HCT116 (cell line): ENCODE measurements at regions not wholly inside any gene's neighbourhood (a gene's known extent, or its start where the extent isn't known, plus 50 kb on each side); places are given as distances from the start of the nearest gene placed in this dataset.

Source experiments
- CBX3 ChIP-seq: IDR thresholded peaks from 2 replicates; pipeline ENCODE4 v1.6.1; 2012; ENCODE audit warnings: low read depth
- CEBPB ChIP-seq: IDR thresholded peaks from 2 replicates; pipeline ENCODE4 v1.6.1; 2012; ENCODE audit warnings: low read depth
- ELF1 ChIP-seq: IDR thresholded peaks from 2 replicates; pipeline ENCODE4 v1.6.1; 2012; ENCODE audit warnings: low read depth, borderline replicate concordance
- EZH2 ChIP-seq: fragments of 200-600 bp; sonication (generic); IDR thresholded peaks from 2 replicates; pipeline ENCODE4 v1.6.1; 2017; ENCODE audit warnings: antibody characterized with exemption, mixed run types
- POLR2AphosphoS5 ChIP-seq: IDR thresholded peaks from 2 replicates; pipeline ENCODE4 v1.6.1; 2011; ENCODE audit warnings: mild to moderate bottlenecking, low read depth, low read length, moderate library complexity
- SIN3A ChIP-seq: IDR thresholded peaks from 2 replicates; pipeline ENCODE4 v1.6.1; 2012; ENCODE audit warnings: low read depth
- TCF7L2 ChIP-seq: IDR thresholded peaks from 2 replicates; pipeline ENCODE4 v1.7.0; 2011; ENCODE audit warnings: borderline replicate concordance, inconsistent platforms; ENCODE audit not compliant: insufficient read depth, insufficient read length; ENCODE audit errors: extremely low read depth
- ZFX ChIP-seq: fragments of 450-650 bp; IDR thresholded peaks from 2 replicates; pipeline ENCODE4 v1.6.1; 2017
- TF ChIP-seq, protein P1 (sequence below): IDR thresholded peaks from 2 replicates; pipeline ENCODE4 v1.6.1; 2012; ENCODE audit warnings: low read depth
- TF ChIP-seq, protein P2 (sequence below): IDR thresholded peaks from 2 replicates; pipeline ENCODE4 v1.6.1; 2012
- TF ChIP-seq, protein P3 (sequence below), 3 experiments: fragments of 200-600 bp in 1 of 3; sonication (generic) in 1 of 3; IDR thresholded peaks in 2 of 3; conservative IDR thresholded peaks in 1 of 3; 2 replicates each; pipeline ENCODE4 v1.5.1; 2012 to 2017; ENCODE audit warnings: low read depth in 2 of 3, low read length in 2 of 3, antibody characterized with exemption in 1 of 3, borderline replicate concordance in 1 of 3, control low read depth in 1 of 3, mild to moderate bottlenecking in 1 of 3, mixed read lengths in 1 of 3, mixed run types in 1 of 3, moderate library complexity in 1 of 3; ENCODE audit not compliant: insufficient read depth in 1 of 3

DNA sequence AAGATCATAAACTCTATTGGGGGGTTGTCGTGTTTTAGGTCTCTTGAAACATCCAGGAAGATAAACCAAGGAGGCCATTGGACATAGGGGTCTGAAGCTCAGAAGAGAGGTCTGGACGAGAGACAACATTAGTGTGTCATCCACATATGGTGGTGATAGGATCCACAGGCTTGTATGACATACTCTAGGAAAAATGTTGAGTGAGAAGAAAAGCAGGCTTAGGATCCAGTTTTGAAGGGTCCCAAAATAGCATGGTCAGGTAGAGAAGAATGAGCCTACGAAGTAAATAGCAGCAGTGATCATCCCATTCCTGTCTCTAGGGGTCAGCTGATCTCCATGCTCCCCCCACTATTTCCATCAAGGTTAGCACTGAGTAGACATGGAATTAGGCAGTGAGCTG lies 166.8 kb downstream of the ANKRD30B start (continued):
- TF ChIP-seq, protein P1, sequence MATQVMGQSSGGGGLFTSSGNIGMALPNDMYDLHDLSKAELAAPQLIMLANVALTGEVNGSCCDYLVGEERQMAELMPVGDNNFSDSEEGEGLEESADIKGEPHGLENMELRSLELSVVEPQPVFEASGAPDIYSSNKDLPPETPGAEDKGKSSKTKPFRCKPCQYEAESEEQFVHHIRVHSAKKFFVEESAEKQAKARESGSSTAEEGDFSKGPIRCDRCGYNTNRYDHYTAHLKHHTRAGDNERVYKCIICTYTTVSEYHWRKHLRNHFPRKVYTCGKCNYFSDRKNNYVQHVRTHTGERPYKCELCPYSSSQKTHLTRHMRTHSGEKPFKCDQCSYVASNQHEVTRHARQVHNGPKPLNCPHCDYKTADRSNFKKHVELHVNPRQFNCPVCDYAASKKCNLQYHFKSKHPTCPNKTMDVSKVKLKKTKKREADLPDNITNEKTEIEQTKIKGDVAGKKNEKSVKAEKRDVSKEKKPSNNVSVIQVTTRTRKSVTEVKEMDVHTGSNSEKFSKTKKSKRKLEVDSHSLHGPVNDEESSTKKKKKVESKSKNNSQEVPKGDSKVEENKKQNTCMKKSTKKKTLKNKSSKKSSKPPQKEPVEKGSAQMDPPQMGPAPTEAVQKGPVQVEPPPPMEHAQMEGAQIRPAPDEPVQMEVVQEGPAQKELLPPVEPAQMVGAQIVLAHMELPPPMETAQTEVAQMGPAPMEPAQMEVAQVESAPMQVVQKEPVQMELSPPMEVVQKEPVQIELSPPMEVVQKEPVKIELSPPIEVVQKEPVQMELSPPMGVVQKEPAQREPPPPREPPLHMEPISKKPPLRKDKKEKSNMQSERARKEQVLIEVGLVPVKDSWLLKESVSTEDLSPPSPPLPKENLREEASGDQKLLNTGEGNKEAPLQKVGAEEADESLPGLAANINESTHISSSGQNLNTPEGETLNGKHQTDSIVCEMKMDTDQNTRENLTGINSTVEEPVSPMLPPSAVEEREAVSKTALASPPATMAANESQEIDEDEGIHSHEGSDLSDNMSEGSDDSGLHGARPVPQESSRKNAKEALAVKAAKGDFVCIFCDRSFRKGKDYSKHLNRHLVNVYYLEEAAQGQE: no peak
- TF ChIP-seq POLR2AphosphoS5 (no peak), ZFX (no peak), SIN3A (no peak), CBX3 (no peak), TCF7L2 (no peak), ELF1 (no peak), CEBPB (no peak), EZH2 (no peak)
- TF ChIP-seq, protein P2, sequence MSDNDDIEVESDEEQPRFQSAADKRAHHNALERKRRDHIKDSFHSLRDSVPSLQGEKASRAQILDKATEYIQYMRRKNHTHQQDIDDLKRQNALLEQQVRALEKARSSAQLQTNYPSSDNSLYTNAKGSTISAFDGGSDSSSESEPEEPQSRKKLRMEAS: no peak
- TF ChIP-seq, protein P3, sequence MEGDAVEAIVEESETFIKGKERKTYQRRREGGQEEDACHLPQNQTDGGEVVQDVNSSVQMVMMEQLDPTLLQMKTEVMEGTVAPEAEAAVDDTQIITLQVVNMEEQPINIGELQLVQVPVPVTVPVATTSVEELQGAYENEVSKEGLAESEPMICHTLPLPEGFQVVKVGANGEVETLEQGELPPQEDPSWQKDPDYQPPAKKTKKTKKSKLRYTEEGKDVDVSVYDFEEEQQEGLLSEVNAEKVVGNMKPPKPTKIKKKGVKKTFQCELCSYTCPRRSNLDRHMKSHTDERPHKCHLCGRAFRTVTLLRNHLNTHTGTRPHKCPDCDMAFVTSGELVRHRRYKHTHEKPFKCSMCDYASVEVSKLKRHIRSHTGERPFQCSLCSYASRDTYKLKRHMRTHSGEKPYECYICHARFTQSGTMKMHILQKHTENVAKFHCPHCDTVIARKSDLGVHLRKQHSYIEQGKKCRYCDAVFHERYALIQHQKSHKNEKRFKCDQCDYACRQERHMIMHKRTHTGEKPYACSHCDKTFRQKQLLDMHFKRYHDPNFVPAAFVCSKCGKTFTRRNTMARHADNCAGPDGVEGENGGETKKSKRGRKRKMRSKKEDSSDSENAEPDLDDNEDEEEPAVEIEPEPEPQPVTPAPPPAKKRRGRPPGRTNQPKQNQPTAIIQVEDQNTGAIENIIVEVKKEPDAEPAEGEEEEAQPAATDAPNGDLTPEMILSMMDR (IDR thresholded peaks at IDR 0.05 in 2 of 3, conservative IDR thresholded peaks at IDR 0.05 in 1 of 3; ENCODE audit: borderline replicate concordance in 1 of 3, insufficient read depth in 1 of 3, low read depth in 2 of 3, low read length in 2 of 3): no peak
- TF ChIP-seq, all 23 proteins: peak for 0
